Lower leg skin (tissue), 4 donors: ENCODE measurements at regions not wholly inside any gene's neighbourhood (a gene's known extent, or its start where the extent isn't known, plus 50 kb on each side); places are given as distances from the start of the nearest gene placed in this dataset.

ENCODE experiments used
- DNase-seq, 2 donors: peaks; one replicate each; pipeline ENCODE4 v3.0.0-alpha.2; 2019; ENCODE audit warnings: low spot score in 2 of 2
- H3K4me3 ChIP-seq: fragments of 200-600 bp; sonication (generic); 2 replicates; pipeline ENCODE4 v1.5.1; 2017; ENCODE audit warnings: mild to moderate bottlenecking, low read depth; ENCODE audit not compliant: poor library complexity, severe bottlenecking
- CTCF ChIP-seq, 3 donors: fragments of 450-650 bp; IDR thresholded peaks; one replicate each; pipeline ENCODE4 v1.5.1; 2016; ENCODE audit warnings: antibody characterized with exemption in 3 of 3, mild to moderate bottlenecking in 3 of 3, moderate library complexity in 2 of 3
- POLR2A ChIP-seq, 2 donors: fragments of 450-650 bp; IDR thresholded peaks; one replicate each; pipeline ENCODE4 v1.6.1; 2016 to 2017; ENCODE audit warnings: antibody characterized with exemption in 2 of 2, mild to moderate bottlenecking in 1 of 2, moderate library complexity in 1 of 2
- WGBS, 2 donors: methylation state at CpG; one replicate each; pipeline ENCODE4 v1.1.5; 2018; 5-methylcytosine and 5-hydroxymethylcytosine counted together
- intact Hi-C: fragments of 100-400 bp; cut with DNase I; formaldehyde crosslinking; loops from one replicate; pipeline ENCODE4 v1.15.0; 2023; ENCODE audit warnings: low total_unique reads

- TF ChIP-seq POLR2A (IDR thresholded peaks at IDR 0.05): no peak
- TF ChIP-seq CTCF (IDR thresholded peaks at IDR 0.05): no peak
- intact Hi-C loops: no loop called here
- 90 to 95% methylated on average over 1 of the region's 1 CpG for WGBS, 2 donors
These were observed 377.8 kb downstream of the LRATD1 start for GRCh38 chr2:15010346-15010745.

GRCh38 chr2:15018814-15019213 lies 386.3 kb downstream of the LRATD1 start:
- 73 to 80% methylated on average over 1 of the region's 1 CpG for WGBS, 2 donors
- intact Hi-C loops: no loop called here
- no peak overlapping the region for H3K4me3 ChIP-seq
- no peak for DNase-seq
- TF ChIP-seq POLR2A (IDR thresholded peaks at IDR 0.05) (no peak), CTCF (IDR thresholded peaks at IDR 0.05) (no peak)

More at GRCh38 chr2:15010346-15010745, 377.8 kb downstream of the LRATD1 start:
- no peak overlapping the region for H3K4me3 ChIP-seq
- no peak for DNase-seq

GRCh38 chr2:15023221-15023620 lies 390.7 kb downstream of the LRATD1 start:
- DNase-seq: no peak
- no peak for TF ChIP-seq CTCF (IDR thresholded peaks at IDR 0.05)
- TF ChIP-seq POLR2A (IDR thresholded peaks at IDR 0.05): no peak
- intact Hi-C loops: no loop called here
- 64 to 76% methylated on average over 1 of the region's 1 CpG for WGBS, 2 donors
- H3K4me3 ChIP-seq: no peak overlapping the region

- H3K4me3 ChIP-seq: no peak overlapping the region
- TF ChIP-seq CTCF (IDR thresholded peaks at IDR 0.05) (no peak), POLR2A (IDR thresholded peaks at IDR 0.05) (no peak)
- intact Hi-C loops: no loop called here
- 49 to 50% methylated on average over 2 of the region's 2 CpGs for WGBS, 2 donors
- DNase-seq: no peak
These were observed 395.9 kb downstream of the LRATD1 start for GRCh38 chr2:15028406-15028805.

- intact Hi-C loops: no loop called here
- no peak for TF ChIP-seq CTCF (IDR thresholded peaks at IDR 0.05)
- TF ChIP-seq POLR2A (IDR thresholded peaks at IDR 0.05): no peak
- no peak for DNase-seq
- H3K4me3 ChIP-seq: no peak overlapping the region
- 81 to 84% methylated on average over 4 of the region's 4 CpGs for WGBS, 2 donors
These were observed 399.3 kb downstream of the LRATD1 start for GRCh38 chr2:15031745-15032240.

GRCh38 chr2:15034246-15034645 lies 401.7 kb downstream of the LRATD1 start:
- no peak overlapping the region for H3K4me3 ChIP-seq
- TF ChIP-seq CTCF (IDR thresholded peaks at IDR 0.05): no peak
- TF ChIP-seq POLR2A (IDR thresholded peaks at IDR 0.05): no peak
- intact Hi-C loops: no loop called here
- no peak for DNase-seq
- 56 to 63% methylated on average over 2 of the region's 2 CpGs for WGBS, 2 donors
